ENCODE measurements at regions not wholly inside any gene's neighbourhood (a gene's known extent, or its start where the extent isn't known, plus 50 kb on each side); places are given as distances from the start of the nearest gene placed in this dataset.

- Histone ChIP-seq H3K4me3 (ENCODE audit: low read length) (no peak overlapping the region), H3K27me3 (replicated peaks; ENCODE audit: insufficient read depth, low read length) (no peaks in the 10 kb centered on the region), H3K9me2 (replicated peaks; ENCODE audit: insufficient read depth, low read length) (no peaks in the 10 kb centered on the region), H4K20me1 (ENCODE audit: insufficient read depth, low read length) (no peaks in the 10 kb centered on the region), H3K4me2 (ENCODE audit: low read depth, low read length) (no peak overlapping the region), H3K27ac (ENCODE audit: low read length) (no peak overlapping the region), H3K79me2 (ENCODE audit: low read length) (no peaks in the 10 kb centered on the region), H2AFZ (ENCODE audit: low read length) (no peak overlapping the region), H3K36me3 (replicated peaks; ENCODE audit: insufficient read depth, low read length) (no peaks in the 10 kb centered on the region), H3K9ac (ENCODE audit: low read length) (no peak overlapping the region), H3F3A (ENCODE audit: insufficient read depth, low read length) (no peaks in the 10 kb centered on the region), H3K4me1 (ENCODE audit: low read length) (no peaks in the 10 kb centered on the region), H3K9me3 (replicated peaks; ENCODE audit: insufficient read depth, low read length) (no peaks in the 10 kb centered on the region)
- no peak for TF ChIP-seq EZH2phosphoT487 (IDR thresholded peaks at IDR 0.05; ENCODE audit: low read length)
- DNase-seq, result no peak
These were observed 280.8 kb upstream of the IL12B start for GRCh38 chr5:159610966-159611579.

DNA sequence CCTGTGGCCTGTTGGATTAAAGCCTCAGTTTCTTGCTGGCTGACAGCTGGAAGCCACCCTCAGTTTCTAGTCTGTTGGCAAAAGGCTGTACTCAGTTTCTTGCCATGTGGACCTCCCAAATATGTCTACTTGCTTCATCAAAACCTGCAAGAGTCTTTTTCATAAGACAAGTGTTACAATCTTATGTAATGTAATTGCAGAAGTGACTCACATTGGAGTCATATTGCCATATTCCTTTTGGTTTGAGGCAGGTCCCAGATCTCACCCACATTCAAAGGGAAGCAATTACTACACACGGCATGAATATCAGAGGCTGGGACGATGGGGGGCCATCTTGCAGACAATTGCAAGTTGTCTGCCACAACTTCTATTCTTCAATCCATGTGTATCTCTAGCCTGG, 286.7 kb upstream of the IL12B start:
- H3F3A ChIP-seq (ENCODE audit: insufficient read depth, low read length), result no peaks in the 10 kb centered on the region
- H3K36me3 ChIP-seq (replicated peaks; ENCODE audit: insufficient read depth, low read length), result no peaks in the 10 kb centered on the region
- TF ChIP-seq, protein P1, sequence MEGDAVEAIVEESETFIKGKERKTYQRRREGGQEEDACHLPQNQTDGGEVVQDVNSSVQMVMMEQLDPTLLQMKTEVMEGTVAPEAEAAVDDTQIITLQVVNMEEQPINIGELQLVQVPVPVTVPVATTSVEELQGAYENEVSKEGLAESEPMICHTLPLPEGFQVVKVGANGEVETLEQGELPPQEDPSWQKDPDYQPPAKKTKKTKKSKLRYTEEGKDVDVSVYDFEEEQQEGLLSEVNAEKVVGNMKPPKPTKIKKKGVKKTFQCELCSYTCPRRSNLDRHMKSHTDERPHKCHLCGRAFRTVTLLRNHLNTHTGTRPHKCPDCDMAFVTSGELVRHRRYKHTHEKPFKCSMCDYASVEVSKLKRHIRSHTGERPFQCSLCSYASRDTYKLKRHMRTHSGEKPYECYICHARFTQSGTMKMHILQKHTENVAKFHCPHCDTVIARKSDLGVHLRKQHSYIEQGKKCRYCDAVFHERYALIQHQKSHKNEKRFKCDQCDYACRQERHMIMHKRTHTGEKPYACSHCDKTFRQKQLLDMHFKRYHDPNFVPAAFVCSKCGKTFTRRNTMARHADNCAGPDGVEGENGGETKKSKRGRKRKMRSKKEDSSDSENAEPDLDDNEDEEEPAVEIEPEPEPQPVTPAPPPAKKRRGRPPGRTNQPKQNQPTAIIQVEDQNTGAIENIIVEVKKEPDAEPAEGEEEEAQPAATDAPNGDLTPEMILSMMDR (IDR thresholded peaks at IDR 0.05; ENCODE audit: low read length), result no peak
- no peak for TF ChIP-seq EZH2 (optimal IDR thresholded peaks at IDR 0.05; ENCODE audit: low read depth, low read length)
- TF ChIP-seq EZH2phosphoT487 (IDR thresholded peaks at IDR 0.05; ENCODE audit: low read length), result no peak
- no peaks in the 10 kb centered on the region for H3K9me3 ChIP-seq (replicated peaks; ENCODE audit: insufficient read depth, low read length)
- H2AFZ ChIP-seq (ENCODE audit: low read length), result no peak overlapping the region
- no peaks in the 10 kb centered on the region for H3K4me1 ChIP-seq (ENCODE audit: low read length)
- H3K27me3 ChIP-seq (replicated peaks; ENCODE audit: insufficient read depth, low read length), result no peaks in the 10 kb centered on the region
- H3K79me2 ChIP-seq (ENCODE audit: low read length), result no peaks in the 10 kb centered on the region
- H4K20me1 ChIP-seq (ENCODE audit: insufficient read depth, low read length), result no peaks in the 10 kb centered on the region
- H3K27ac ChIP-seq (ENCODE audit: low read length), result no peak overlapping the region
- no peak overlapping the region for H3K9ac ChIP-seq (ENCODE audit: low read length)
- H3K9me2 ChIP-seq (replicated peaks; ENCODE audit: insufficient read depth, low read length), result no peaks in the 10 kb centered on the region
- no peak overlapping the region for H3K4me2 ChIP-seq (ENCODE audit: low read depth, low read length)
- DNase-seq, result no peak
- H3K4me3 ChIP-seq (ENCODE audit: low read length), result no peak overlapping the region

DNA sequence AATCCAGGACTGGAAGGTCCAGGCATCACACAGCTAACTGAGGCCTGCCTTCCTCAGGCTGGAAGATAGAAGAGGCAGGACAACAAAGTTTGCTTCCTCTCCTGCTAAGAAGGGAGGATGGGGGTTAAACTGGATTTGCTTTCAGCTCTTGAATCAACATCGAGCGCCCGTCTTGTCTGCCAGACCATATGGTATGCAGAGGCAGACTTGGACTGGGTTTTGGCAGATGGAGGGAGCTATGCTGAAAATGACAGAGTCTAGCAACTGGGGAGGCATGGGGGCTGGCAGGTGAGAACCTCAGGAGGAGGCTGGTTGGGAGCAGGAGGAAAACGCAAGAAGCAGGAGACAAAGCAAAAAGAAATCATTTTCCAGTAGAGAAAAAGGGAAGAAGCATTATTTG, 289.5 kb upstream of the IL12B start:
- no peak overlapping the region for H3K4me2 ChIP-seq (ENCODE audit: low read depth, low read length)
- no peak overlapping the region for H3K9ac ChIP-seq (ENCODE audit: low read length)
- no peaks in the 10 kb centered on the region for H3F3A ChIP-seq (ENCODE audit: insufficient read depth, low read length)
- H3K9me2 ChIP-seq (replicated peaks; ENCODE audit: insufficient read depth, low read length), result no peaks in the 10 kb centered on the region
- H3K79me2 ChIP-seq (ENCODE audit: low read length), result no peaks in the 10 kb centered on the region
- H3K4me1 ChIP-seq (ENCODE audit: low read length), result peaks cover 5% of the 10 kb centered on the region; the same call in 1 of the 2 replicates
- H3K27me3 ChIP-seq (replicated peaks; ENCODE audit: insufficient read depth, low read length), result no peaks in the 10 kb centered on the region
- no peaks in the 10 kb centered on the region for H3K36me3 ChIP-seq (replicated peaks; ENCODE audit: insufficient read depth, low read length)
- H3K9me3 ChIP-seq (replicated peaks; ENCODE audit: insufficient read depth, low read length), result no peaks in the 10 kb centered on the region; the same call in 1 of the 2 replicates
- H4K20me1 ChIP-seq (ENCODE audit: insufficient read depth, low read length), result no peaks in the 10 kb centered on the region
- no peak overlapping the region for H2AFZ ChIP-seq (ENCODE audit: low read length)
- no peak overlapping the region for H3K4me3 ChIP-seq (ENCODE audit: low read length)
- no peak for DNase-seq
- H3K27ac ChIP-seq (ENCODE audit: low read length), result no peak overlapping the region
- TF ChIP-seq, protein P1 (IDR thresholded peaks at IDR 0.05; ENCODE audit: low read length), result no peak

GRCh38 chr5:159620853-159621540, 290.7 kb upstream of the IL12B start:
- DNase-seq, result no peak
- Histone ChIP-seq H3K4me1 (ENCODE audit: low read length) (peaks cover 5% of the 10 kb centered on the region; the same call in 1 of the 2 replicates), H3K9me3 (replicated peaks; ENCODE audit: insufficient read depth, low read length) (no peaks in the 10 kb centered on the region; the same call in 1 of the 2 replicates), H3K9me2 (replicated peaks; ENCODE audit: insufficient read depth, low read length) (no peaks in the 10 kb centered on the region), H3K9ac (ENCODE audit: low read length) (no peak overlapping the region), H3K36me3 (replicated peaks; ENCODE audit: insufficient read depth, low read length) (no peaks in the 10 kb centered on the region), H3K4me3 (ENCODE audit: low read length) (no peak overlapping the region), H3K79me2 (ENCODE audit: low read length) (no peaks in the 10 kb centered on the region), H3K27me3 (replicated peaks; ENCODE audit: insufficient read depth, low read length) (no peaks in the 10 kb centered on the region), H3K4me2 (ENCODE audit: low read depth, low read length) (no peak overlapping the region), H2AFZ (ENCODE audit: low read length) (no peak overlapping the region), H3F3A (ENCODE audit: insufficient read depth, low read length) (no peaks in the 10 kb centered on the region), H4K20me1 (ENCODE audit: insufficient read depth, low read length) (no peaks in the 10 kb centered on the region), H3K27ac (ENCODE audit: low read length) (no peak overlapping the region)
- no peak for TF ChIP-seq EZH2phosphoT487 (IDR thresholded peaks at IDR 0.05; ENCODE audit: low read length)
- TF ChIP-seq EZH2 (optimal IDR thresholded peaks at IDR 0.05; ENCODE audit: low read depth, low read length), result no peak
